IMR-90 (cell line): ENCODE measurements at regions not wholly inside any gene's neighbourhood (a gene's known extent, or its start where the extent isn't known, plus 50 kb on each side); places are given as distances from the start of the nearest gene placed in this dataset.

Source experiments
- CTCF ChIP-seq: conservative IDR thresholded peaks from 2 replicates; pipeline ENCODE4 v1.5.1; 2012; ENCODE audit warnings: mild to moderate bottlenecking, low read depth, low read length, improper control_type of control experiment
- RAD21 ChIP-seq: IDR thresholded peaks from 2 replicates; pipeline ENCODE4 v1.6.1; 2012; ENCODE audit warnings: low read length, improper control_type of control experiment
- SMC3 ChIP-seq: fragments of 150-350 bp; IDR thresholded peaks from 2 replicates; pipeline ENCODE4 v1.6.1; 2016; ENCODE audit warnings: low read depth, mild to moderate bottlenecking, antibody characterized with exemption, low read length, moderate library complexity

- no peak for TF ChIP-seq CTCF
- TF ChIP-seq RAD21 = peak; percentile 12; the same call in 1 of the 2 replicates
- TF ChIP-seq SMC3 = 0 out of 2 replicates have a peak, but pooled peaks have one; percentile 16
Observed at GRCh38 chr1:221868593-221869303, 126.9 kb upstream of the DUSP10 start.
